H1 (cell line): ENCODE measurements at regions not wholly inside any gene's neighbourhood (a gene's known extent, or its start where the extent isn't known, plus 50 kb on each side); places are given as distances from the start of the nearest gene placed in this dataset.
"Not testable (repeated sequence)": the region's sequence is repeated elsewhere in the genome, so short reads cannot be mapped to it uniquely, and the experiment has no call there.

Experiments
- CTCF ChIA-PET: fragments of 300-600 bp; sonication (Branson Sonifier 250); formaldehyde crosslinking; loops from one replicate; lab custom pipeline; 2021; ENCODE audit not compliant: partially characterized antibody; lab: Charles Lee
- POLR2A ChIA-PET: fragments of 300-600 bp; sonication (Branson Sonifier 250); formaldehyde crosslinking; loops from one replicate; lab custom pipeline; 2021; ENCODE audit warnings: inconsistent platforms; ENCODE audit not compliant: partially characterized antibody; lab: Charles Lee
- DNase-seq, 2 experiments: peaks; one replicate each; pipeline versions ENCODE4 v3.0.0 to v3.0.0-alpha.2; 2010 to 2022; ENCODE audit warnings: low spot score in 2 of 2, low read depth in 1 of 2, mixed read lengths in 1 of 2
- FAIRE-seq: peaks from 2 replicates; lab custom pipeline; 2011; peaks lifted over from hg19 to GRCh38; lab: Jason Lieb, UNC
- H2AFZ ChIP-seq: 2 replicates; pipeline ENCODE4 v1.8.1; 2012; ENCODE audit warnings: low read length, inconsistent platforms
- H2AK5ac ChIP-seq: 2 replicates; pipeline ENCODE4 v1.6.1; 2013; ENCODE audit warnings: low read depth, low read length
- H2BK120ac ChIP-seq: replicated peaks from 2 replicates; pipeline ENCODE3; 2013; ENCODE audit warnings: low read depth, low read length, inconsistent platforms
- H2BK12ac ChIP-seq: 2 replicates; pipeline ENCODE4 v1.6.1; 2013; ENCODE audit warnings: low read depth, low read length
- H2BK15ac ChIP-seq: 2 replicates; pipeline ENCODE4 v1.6.1; 2013; ENCODE audit warnings: low read length
- H2BK20ac ChIP-seq: 2 replicates; pipeline ENCODE4 v1.6.1; 2013; ENCODE audit warnings: low read length
- H2BK5ac ChIP-seq: 2 replicates; pipeline ENCODE4 v1.6.1; 2013; ENCODE audit warnings: low read depth, low read length
- H3K14ac ChIP-seq: 2 replicates; pipeline ENCODE4 v1.6.1; 2013; ENCODE audit warnings: inconsistent platforms; ENCODE audit not compliant: insufficient read length
- H3K18ac ChIP-seq: 2 replicates; pipeline ENCODE4 v1.6.1; 2013; ENCODE audit warnings: low read length; ENCODE audit errors: extremely low read depth
- H3K23ac ChIP-seq: 2 replicates; pipeline ENCODE4 v1.6.1; 2013; ENCODE audit warnings: inconsistent platforms; ENCODE audit not compliant: insufficient read length
- H3K23me2 ChIP-seq: 2 replicates; pipeline ENCODE4 v1.6.1; 2013; ENCODE audit warnings: low read depth, low read length
- H3K27ac ChIP-seq: 2 replicates; pipeline ENCODE4 v1.6.1; 2011; ENCODE audit warnings: low read depth, low read length, inconsistent platforms
- H3K27me3 ChIP-seq, 4 experiments: replicated peaks in 1 of 4; 1 replicate in 1 of 4; 2 replicates in 3 of 4; pipeline versions ENCODE4 v1.6.1 to v1.8.1; 2011 to 2013; ENCODE audit warnings: low read length in 3 of 4, mild to moderate bottlenecking in 3 of 4, inconsistent platforms in 2 of 4, mixed read lengths in 2 of 4, moderate library complexity in 1 of 4; ENCODE audit not compliant: control insufficient read depth in 3 of 4, insufficient read depth in 3 of 4; ENCODE audit errors: extremely low read depth in 1 of 4
- H3K36me3 ChIP-seq, 4 experiments: 2 replicates each; pipeline versions ENCODE4 v1.6.1 to v1.8.1; 2011 to 2013; ENCODE audit warnings: mild to moderate bottlenecking in 4 of 4, low read length in 3 of 4, moderate library complexity in 2 of 4, control low read depth in 1 of 4, inconsistent platforms in 1 of 4; ENCODE audit not compliant: insufficient read depth in 4 of 4, control insufficient read depth in 2 of 4
- H3K4ac ChIP-seq: replicated peaks from 2 replicates; pipeline ENCODE3; 2013; ENCODE audit warnings: low read length, low read depth, mixed read lengths, inconsistent platforms; ENCODE audit not compliant: insufficient read length
- H3K4me1 ChIP-seq, 4 experiments: replicated peaks in 1 of 4; 1 replicate in 1 of 4; 2 replicates in 3 of 4; pipeline versions ENCODE4 v1.6.1 to v1.8.1; 2011 to 2013; ENCODE audit warnings: low read length in 3 of 4, inconsistent platforms in 2 of 4, mixed read lengths in 1 of 4; ENCODE audit not compliant: insufficient read depth in 4 of 4, control insufficient read depth in 3 of 4
- H3K4me2 ChIP-seq, 2 experiments: 2 replicates each; pipeline versions ENCODE4 v1.6.1 to v1.8.1; 2011 to 2013; ENCODE audit warnings: low read depth in 2 of 2, low read length in 2 of 2, control low read depth in 1 of 2, inconsistent platforms in 1 of 2, mild to moderate bottlenecking in 1 of 2; ENCODE audit not compliant: insufficient read depth in 1 of 2
- H3K4me3 ChIP-seq, 4 experiments: fragments of 200-600, 300-600 bp in 1 of 4; sonication (generic), shearing (Covaris generic), sonication (Bioruptor Twin) in 1 of 4; 2 replicates each; pipeline versions ENCODE4 v1.5.1 to v1.8.1; 2011 to 2016; ENCODE audit warnings: low read length in 4 of 4, low read depth in 3 of 4, control low read depth in 2 of 4, inconsistent platforms in 2 of 4, mild to moderate bottlenecking in 2 of 4, mixed read lengths in 1 of 4, moderate library complexity in 1 of 4; ENCODE audit not compliant: insufficient read depth in 2 of 4; ENCODE audit errors: extremely low read depth in 1 of 4
- H3K56ac ChIP-seq: replicated peaks from 2 replicates; pipeline ENCODE3; 2013; ENCODE audit warnings: low read depth, mild to moderate bottlenecking, mixed read lengths, low read length, inconsistent platforms; ENCODE audit not compliant: insufficient read length
- H3K79me1 ChIP-seq: 2 replicates; pipeline ENCODE4 v1.6.1; 2013; ENCODE audit warnings: low read depth, low read length, control low read depth
- H3K79me2 ChIP-seq, 2 experiments: 2 replicates each; pipeline versions ENCODE4 v1.6.1 to v1.8.1; 2012 to 2013; ENCODE audit warnings: low read length in 2 of 2, mild to moderate bottlenecking in 2 of 2, inconsistent platforms in 1 of 2; ENCODE audit not compliant: insufficient read depth in 2 of 2, control insufficient read depth in 1 of 2
- H3K9ac ChIP-seq, 4 experiments: replicated peaks in 1 of 4; 1 replicate in 1 of 4; 2 replicates in 3 of 4; pipeline versions ENCODE4 v1.6.1 to v1.8.1; 2011 to 2013; ENCODE audit warnings: low read depth in 3 of 4, low read length in 3 of 4, control low read depth in 2 of 4, mild to moderate bottlenecking in 2 of 4, moderate library complexity in 2 of 4, inconsistent platforms in 1 of 4; ENCODE audit errors: extremely low read depth in 1 of 4
- H3K9me3 ChIP-seq, 2 experiments: 2 replicates each; pipeline versions ENCODE4 v1.6.1 to v1.8.1; 2012 to 2013; ENCODE audit warnings: mild to moderate bottlenecking in 2 of 2, moderate library complexity in 2 of 2, control low read depth in 1 of 2, inconsistent platforms in 1 of 2, low read depth in 1 of 2, low read length in 1 of 2, mixed read lengths in 1 of 2; ENCODE audit not compliant: insufficient read depth in 2 of 2
- H4K20me1 ChIP-seq, 2 experiments: replicated peaks in 1 of 2; 2 replicates each; pipeline versions ENCODE3 to v1.8.1; 2011 to 2013; ENCODE audit warnings: inconsistent platforms in 2 of 2, low read length in 2 of 2, mild to moderate bottlenecking in 1 of 2; ENCODE audit not compliant: insufficient read depth in 2 of 2, control insufficient read depth in 1 of 2
- H4K5ac ChIP-seq: 2 replicates; pipeline ENCODE4 v1.6.1; 2013; ENCODE audit warnings: low read length, low read depth, mixed read lengths, inconsistent platforms; ENCODE audit not compliant: insufficient read length
- H4K8ac ChIP-seq: 2 replicates; pipeline ENCODE4 v1.8.0; 2013; ENCODE audit warnings: mild to moderate bottlenecking, moderate library complexity, low read length, inconsistent platforms; ENCODE audit not compliant: insufficient read depth; ENCODE audit errors: extremely low read depth
- H4K91ac ChIP-seq: replicated peaks from 2 replicates; pipeline ENCODE3; 2013; ENCODE audit warnings: low read length, mixed read lengths, inconsistent platforms; ENCODE audit not compliant: insufficient read length
- CREB1 ChIP-seq: IDR thresholded peaks from 2 replicates; pipeline ENCODE4 v1.6.1; 2012; ENCODE audit warnings: inconsistent platforms
- RAD21 ChIP-seq, 2 experiments: IDR thresholded peaks in 1 of 2; conservative IDR thresholded peaks in 1 of 2; 2 replicates each; pipeline ENCODE4 v1.6.1; 2011; ENCODE audit warnings: low read depth in 2 of 2, low read length in 2 of 2, improper control_type of control experiment in 1 of 2, inconsistent platforms in 1 of 2, mild to moderate bottlenecking in 1 of 2, moderate library complexity in 1 of 2
- WGBS, 2 experiments: shearing (Covaris generic) in 1 of 2; methylation state at CpG; one replicate each; pipeline versions ENCODE4 v1.1.6 to v1.1.7; 2013 to 2015; ENCODE audit warnings: low lambda C conversion rate in 2 of 2, mixed read lengths in 2 of 2, inconsistent platforms in 1 of 2, low coverage in 1 of 2, missing lambda C conversion rate in 1 of 2; ENCODE audit not compliant: insufficient replicate concordance in 2 of 2, insufficient coverage in 1 of 2, insufficient read length in 1 of 2; ENCODE audit errors: extremely low coverage in 1 of 2, missing lambda C conversion rate in 1 of 2; 5-methylcytosine and 5-hydroxymethylcytosine counted together
- TF ChIP-seq, protein P1 (sequence below): IDR thresholded peaks from 2 replicates; pipeline ENCODE4 v1.6.1; 2012; ENCODE audit warnings: inconsistent platforms

DNA sequence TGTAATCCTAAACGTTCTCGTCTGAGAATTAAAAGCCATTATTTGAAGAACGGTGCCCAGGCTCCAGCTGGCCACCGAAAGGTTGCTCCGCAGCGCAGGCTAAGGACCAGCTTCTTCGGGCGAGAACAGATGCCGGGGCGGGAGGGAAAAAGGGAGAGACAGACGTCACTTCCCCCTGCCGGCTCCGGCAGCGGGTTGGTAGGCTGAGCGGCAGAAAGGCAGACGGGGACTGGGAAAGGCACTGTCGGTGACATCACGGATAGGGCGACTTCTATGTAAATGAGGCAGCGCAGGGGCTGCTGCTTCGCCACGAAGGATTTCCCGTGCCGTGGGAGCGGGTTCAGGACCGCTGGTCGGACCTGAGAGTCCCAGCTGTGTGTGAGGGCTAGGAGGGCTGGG lies 147.5 kb upstream of the NOTCH2NLA start:
- peak overlapping the region; percentile 51 to 88; a peak in 2 of 4 replicates for H3K4me2 ChIP-seq
- H3K4me3 ChIP-seq, result peak overlapping the region in 2 of 4 experiments; percentile 16 to 44; a peak in 2 of 8 replicates
- H3K14ac ChIP-seq, H2BK12ac ChIP-seq, H3K27me3 ChIP-seq, H3K79me2 ChIP-seq, H3K56ac ChIP-seq, H2AK5ac ChIP-seq, H2BK120ac ChIP-seq, H3K23ac ChIP-seq, H3K9ac ChIP-seq, H2BK15ac ChIP-seq, H3K4ac ChIP-seq, H4K91ac ChIP-seq, H3K27ac ChIP-seq, H3K18ac ChIP-seq, H2AFZ ChIP-seq, H4K20me1 ChIP-seq, H3K9me3 ChIP-seq, H4K8ac ChIP-seq, H3K36me3 ChIP-seq, H2BK5ac ChIP-seq, H4K5ac ChIP-seq, FAIRE-seq, H2BK20ac ChIP-seq, H3K4me1 ChIP-seq, H3K23me2 ChIP-seq, CTCF ChIA-PET, H3K79me1 ChIP-seq: not testable (repeated sequence)
- TF ChIP-seq RAD21 (IDR thresholded peaks at IDR 0.05 in 1 of 2, conservative IDR thresholded peaks at IDR 0.05 in 1 of 2; ENCODE audit: low read depth in 2 of 2, low read length in 2 of 2) (0 out of 4 replicates have a peak, but pooled peaks of 1 of the 2 experiments have one; percentile 4), CREB1 (peak; percentile 72)
- TF ChIP-seq, protein P1, sequence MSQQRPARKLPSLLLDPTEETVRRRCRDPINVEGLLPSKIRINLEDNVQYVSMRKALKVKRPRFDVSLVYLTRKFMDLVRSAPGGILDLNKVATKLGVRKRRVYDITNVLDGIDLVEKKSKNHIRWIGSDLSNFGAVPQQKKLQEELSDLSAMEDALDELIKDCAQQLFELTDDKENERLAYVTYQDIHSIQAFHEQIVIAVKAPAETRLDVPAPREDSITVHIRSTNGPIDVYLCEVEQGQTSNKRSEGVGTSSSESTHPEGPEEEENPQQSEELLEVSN, result peak; percentile 27; the same call in 1 of the 2 replicates
- POLR2A ChIA-PET, result interaction anchor here (1.5 to 2.1 kb wide), 2 partner anchors 11 to 708 kb away, joined by 7 to 29 read pairs; no protein-coding TSS in a partner anchor
- 0% methylated on average over 11 of the region's 27 CpGs; no CpG with 5 or more reads in 1 of the 2 experiments for WGBS, 2 experiments
- DNase-seq, result peak in 1 of 2 experiments; percentile 77
